GM21515 (cell line): ENCODE measurements at regions not wholly inside any gene's neighbourhood (a gene's known extent, or its start where the extent isn't known, plus 50 kb on each side); places are given as distances from the start of the nearest gene placed in this dataset.

Experiments
- ATAC-seq: cut with Tn5 transposase; IDR thresholded peaks from one replicate; pipeline ENCODE4 v1.9.1; 2021; ENCODE audit not compliant: unreplicated experiment

GRCh38 chr5:58156973-58157701, 302.7 kb downstream of the PLK2 start:
- peak; percentile 79 for ATAC-seq

- no peak for ATAC-seq
Measured at GRCh38 chr5:58156361-58156760, 303.5 kb downstream of the PLK2 start.

GRCh38 chr5:58153255-58153654, 306.6 kb downstream of the PLK2 start:
- ATAC-seq = no peak

GRCh38 chr5:58151414-58151813, 308.5 kb downstream of the PLK2 start:
- ATAC-seq = no peak

GRCh38 chr5:58150926-58151325, 309.0 kb downstream of the PLK2 start:
- no peak for ATAC-seq

GRCh38 chr5:58149746-58150145, 310.1 kb downstream of the PLK2 start:
- no peak for ATAC-seq

- ATAC-seq = no peak
Measured at GRCh38 chr5:58149345-58149744, 310.5 kb downstream of the PLK2 start.

GRCh38 chr5:58148254-58148775, 311.6 kb downstream of the PLK2 start:
- ATAC-seq = no peak

- no peak for ATAC-seq
Measured at GRCh38 chr5:58145397-58145934, 314.4 kb downstream of the PLK2 start.

GRCh38 chr5:58143727-58144126, 316.2 kb downstream of the PLK2 start:
- no peak for ATAC-seq

- ATAC-seq = no peak
Measured at GRCh38 chr5:58143181-58143580, 316.7 kb downstream of the PLK2 start.

- ATAC-seq = no peak
Measured at GRCh38 chr5:58138791-58139190, 321.1 kb downstream of the PLK2 start.

GRCh38 chr5:58136406-58136805, 323.5 kb downstream of the PLK2 start:
- ATAC-seq = no peak

- ATAC-seq = no peak
Measured at GRCh38 chr5:58135571-58136335, 324.1 kb downstream of the PLK2 start.

- no peak for ATAC-seq
Measured at GRCh38 chr5:58133631-58134296, 326.1 kb downstream of the PLK2 start.

- ATAC-seq = no peak
Measured at GRCh38 chr5:58133216-58133615, 326.7 kb downstream of the PLK2 start.

GRCh38 chr5:58127255-58128220, 332.3 kb downstream of the PLK2 start:
- no peak for ATAC-seq

- ATAC-seq = no peak
Measured at GRCh38 chr5:58123501-58123900, 336.4 kb downstream of the PLK2 start.

GRCh38 chr5:58122848-58123392, 337.0 kb downstream of the PLK2 start:
- no peak for ATAC-seq

GRCh38 chr5:58122157-58122556, 337.7 kb downstream of the PLK2 start:
- no peak for ATAC-seq
